Upper lobe of left lung (tissue), 6 donors: ENCODE measurements at regions not wholly inside any gene's neighbourhood (a gene's known extent, or its start where the extent isn't known, plus 50 kb on each side); places are given as distances from the start of the nearest gene placed in this dataset.

Source experiments
- ATAC-seq, 2 donors: fragments of 200-7000 bp; cut with Tn5 transposase; one replicate each; pipeline ENCODE4 v1.9.1; 2022; ENCODE audit warnings: mild to moderate bottlenecking in 2 of 2, moderate library complexity in 2 of 2; ENCODE audit not compliant: low FRiP score in 2 of 2
- DNase-seq, 2 donors: peaks; one replicate each; pipeline ENCODE4 v3.0.0-alpha.2; 2019 to 2020
- H3K27ac ChIP-seq, 4 donors: fragments of 200-600 bp; sonication (generic); one replicate each; pipeline ENCODE4 v1.5.1; 2016 to 2019
- H3K27me3 ChIP-seq, 4 donors: fragments of 200-600 bp; sonication (generic); one replicate each; pipeline ENCODE4 v1.5.1; 2017 to 2019
- H3K36me3 ChIP-seq, 4 donors: fragments of 200-600 bp; sonication (generic); one replicate each; pipeline ENCODE4 v1.5.1; 2016 to 2019
- H3K4me1 ChIP-seq, 4 donors: fragments of 200-600 bp; sonication (generic); one replicate each; pipeline ENCODE4 v1.5.1; 2018 to 2019
- H3K4me3 ChIP-seq, 4 donors: fragments of 200-600 bp; sonication (generic); one replicate each; pipeline ENCODE4 v1.5.1; 2017 to 2019; ENCODE audit warnings: mild to moderate bottlenecking in 2 of 4, moderate library complexity in 1 of 4
- H3K9me3 ChIP-seq, 4 donors: fragments of 200-600 bp; sonication (generic); one replicate each; pipeline ENCODE4 v1.5.1; 2018 to 2019
- CTCF ChIP-seq, 6 experiments: fragments of 450-650 bp in 4 of 6; fragments of 200-600 bp in 2 of 6; sonication (generic) in 2 of 6; IDR thresholded peaks; one replicate each; pipeline ENCODE4 v1.5.1; 2016 to 2019; ENCODE audit warnings: antibody characterized with exemption in 6 of 6
- EP300 ChIP-seq, 4 donors: sonication (generic); formaldehyde crosslinking; IDR thresholded peaks; one replicate each; pipeline ENCODE4 v1.5.1; 2017; ENCODE audit warnings: antibody characterized with exemption in 4 of 4, control low read depth in 2 of 4
- POLR2A ChIP-seq, 4 donors: fragments of 450-650 bp; IDR thresholded peaks; one replicate each; pipeline ENCODE4 v1.5.1; 2016 to 2017; ENCODE audit warnings: antibody characterized with exemption in 4 of 4, mild to moderate bottlenecking in 2 of 4
- POLR2AphosphoS5 ChIP-seq, 2 donors: sonication (generic); formaldehyde crosslinking; IDR thresholded peaks; one replicate each; pipeline ENCODE4 v1.5.1; 2017; ENCODE audit warnings: antibody characterized with exemption in 2 of 2
- WGBS, 2 donors: methylation state at CpG; one replicate each; pipeline ENCODE4 v1.1.5; 2017 to 2018; 5-methylcytosine and 5-hydroxymethylcytosine counted together
- donor health status: DM: no; HTN: no; CAD: no; lungs with moderate emphysema.
- donor health status: DM: no; HTN: yes; CAD: no; lungs with severe emphysema.

- WGBS, 2 donors: 42 to 58% methylated on average over 3 of the region's 3 CpGs
- no peak for DNase-seq
- TF ChIP-seq POLR2AphosphoS5 (IDR thresholded peaks at IDR 0.05) (no peak), EP300 (IDR thresholded peaks at IDR 0.05) (no peak), POLR2A (IDR thresholded peaks at IDR 0.05) (no peak), CTCF (IDR thresholded peaks at IDR 0.05) (no peak)
- ATAC-seq: no peak
- no peaks in the 10 kb centered on the region for H3K27me3 ChIP-seq
- H3K9me3 ChIP-seq: no peaks in the 10 kb centered on the region
- H3K36me3 ChIP-seq: no peaks in the 10 kb centered on the region
- no peak overlapping the region for H3K4me3 ChIP-seq
- H3K4me1 ChIP-seq: no peaks in the 10 kb centered on the region
- no peak overlapping the region for H3K27ac ChIP-seq
Measured at GRCh38 chr3:94303897-94304296, 241.0 kb downstream of the NSUN3 start.

DNA sequence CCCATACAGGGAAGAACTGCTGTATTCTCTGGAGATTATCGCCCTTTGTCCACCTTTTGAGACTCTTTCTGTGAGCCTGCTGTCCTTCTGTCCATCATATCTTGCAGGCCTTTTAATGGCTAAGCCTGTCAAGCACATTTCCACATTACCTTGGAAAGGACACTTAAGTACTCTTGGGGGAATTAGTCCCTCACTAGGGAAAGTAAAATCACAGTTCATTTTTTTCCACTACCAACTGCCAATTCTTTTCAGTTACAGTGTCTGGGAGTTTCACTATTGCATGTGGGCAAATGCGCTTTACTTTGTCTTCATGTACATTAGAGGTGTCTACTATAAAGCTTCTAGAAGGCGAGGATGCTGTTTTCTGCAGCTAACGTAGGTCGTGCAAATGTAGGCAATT is 242.1 kb downstream of the NSUN3 start:
- TF ChIP-seq POLR2AphosphoS5 (IDR thresholded peaks at IDR 0.05): no peak
- no peak for TF ChIP-seq EP300 (IDR thresholded peaks at IDR 0.05)
- TF ChIP-seq CTCF (IDR thresholded peaks at IDR 0.05): no peak
- no peak for TF ChIP-seq POLR2A (IDR thresholded peaks at IDR 0.05)
- no peaks in the 10 kb centered on the region for H3K4me1 ChIP-seq
- H3K27ac ChIP-seq: no peak overlapping the region
- H3K27me3 ChIP-seq: no peaks in the 10 kb centered on the region
- H3K9me3 ChIP-seq: no peaks in the 10 kb centered on the region
- DNase-seq: no peak
- no peaks in the 10 kb centered on the region for H3K36me3 ChIP-seq
- ATAC-seq: no peak
- H3K4me3 ChIP-seq: no peak overlapping the region
- WGBS, 2 donors: 67 to 69% methylated on average over 5 of the region's 5 CpGs

DNA sequence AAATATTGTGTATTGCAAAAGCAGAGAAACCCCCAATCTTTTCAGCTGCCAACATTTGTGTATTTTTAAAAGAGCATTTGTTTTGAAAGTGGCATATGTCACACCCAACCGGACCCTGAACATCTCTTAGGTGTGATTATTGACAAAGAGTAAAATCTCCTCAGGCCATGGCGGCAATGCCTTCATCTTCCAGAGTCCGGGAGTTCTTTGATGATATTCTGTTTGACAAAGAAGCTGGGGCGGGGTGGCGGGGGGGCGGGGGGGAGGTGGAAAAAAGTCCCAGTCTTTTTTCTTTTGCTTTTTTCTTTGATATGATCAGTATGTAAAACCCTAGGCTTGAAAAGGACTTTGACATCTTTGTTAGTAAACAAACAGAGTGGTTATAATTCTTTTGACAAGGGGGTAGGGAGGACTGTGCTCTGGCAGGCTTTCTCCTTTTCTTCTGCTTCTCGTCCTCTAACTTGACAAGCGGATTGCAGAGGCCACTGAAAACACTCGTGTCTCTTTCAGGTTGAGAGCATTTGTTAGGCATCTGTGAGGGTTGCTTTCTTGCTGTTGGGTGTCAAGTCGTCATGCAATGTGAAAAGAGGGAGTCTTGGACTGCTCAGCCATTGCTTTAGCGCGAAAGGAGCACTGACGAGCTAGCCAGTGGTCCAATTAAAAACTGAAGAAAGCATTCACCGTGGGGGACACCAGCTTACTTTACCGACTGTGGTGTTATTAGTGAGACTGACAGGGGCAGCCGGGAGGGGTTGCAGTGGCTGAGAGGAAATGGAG is 243.2 kb downstream of the NSUN3 start:
- H3K27ac ChIP-seq: no peak overlapping the region
- WGBS, 2 donors: 44 to 61% methylated on average over 16 of the region's 16 CpGs
- TF ChIP-seq POLR2A (IDR thresholded peaks at IDR 0.05) (no peak), POLR2AphosphoS5 (IDR thresholded peaks at IDR 0.05) (no peak), CTCF (IDR thresholded peaks at IDR 0.05) (no peak)
- no peaks in the 10 kb centered on the region for H3K9me3 ChIP-seq
- H3K4me1 ChIP-seq: no peaks in the 10 kb centered on the region
- H3K27me3 ChIP-seq: no peaks in the 10 kb centered on the region
- DNase-seq (no peak), ATAC-seq (no peak)
- H3K36me3 ChIP-seq: no peaks in the 10 kb centered on the region
- no peak overlapping the region for H3K4me3 ChIP-seq

- no peak for ATAC-seq
- DNase-seq: no peak
Measured at GRCh38 chr3:94307588-94307987, 244.7 kb downstream of the NSUN3 start.

More at GRCh38 chr3:94307588-94307987, 244.7 kb downstream of the NSUN3 start:
- TF ChIP-seq CTCF (IDR thresholded peaks at IDR 0.05) (no peak), EP300 (IDR thresholded peaks at IDR 0.05) (no peak), POLR2AphosphoS5 (IDR thresholded peaks at IDR 0.05) (no peak), POLR2A (IDR thresholded peaks at IDR 0.05) (no peak)
- Histone ChIP-seq H3K27me3 (no peaks in the 10 kb centered on the region), H3K27ac (no peak overlapping the region), H3K9me3 (no peaks in the 10 kb centered on the region), H3K36me3 (no peaks in the 10 kb centered on the region), H3K4me1 (no peaks in the 10 kb centered on the region), H3K4me3 (no peak overlapping the region)
